CD4-positive, alpha-beta T cell treated with Interleukin-6 for 4 hours (primary cell): ENCODE measurements at regions not wholly inside any gene's neighbourhood (a gene's known extent, or its start where the extent isn't known, plus 50 kb on each side); places are given as distances from the start of the nearest gene placed in this dataset.
"Not testable (repeated sequence)": the region's sequence is repeated elsewhere in the genome, so short reads cannot be mapped to it uniquely, and the experiment has no call there.

Experiments
- DNase-seq: peaks from one replicate; pipeline ENCODE4 v3.0.0-alpha.2; 2020; ENCODE audit warnings: mixed read lengths

- DNase-seq: no peak
These were observed 54.0 kb downstream of the MAP10 start for GRCh38 chr1:232859216-232859615.

DNA sequence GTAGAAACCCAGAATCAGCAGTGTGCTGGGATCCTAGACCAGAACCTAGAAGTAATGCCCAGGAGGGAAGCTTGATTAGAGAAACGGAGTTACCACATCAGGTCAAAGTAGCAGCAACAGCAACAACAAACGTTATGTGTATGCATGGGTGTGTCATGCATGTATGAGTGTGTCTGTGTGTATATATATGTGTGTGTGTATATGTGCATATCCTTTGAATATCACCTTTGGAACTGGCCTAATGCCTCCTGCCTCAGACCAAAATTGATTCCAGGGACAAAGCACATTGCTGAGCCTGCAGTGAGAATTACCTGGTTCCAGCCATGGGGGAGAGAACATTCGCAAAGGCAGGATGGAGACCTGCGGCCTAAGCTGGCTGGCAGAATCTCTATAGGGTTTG lies 55.9 kb downstream of the MAP10 start:
- no peak for DNase-seq

DNA sequence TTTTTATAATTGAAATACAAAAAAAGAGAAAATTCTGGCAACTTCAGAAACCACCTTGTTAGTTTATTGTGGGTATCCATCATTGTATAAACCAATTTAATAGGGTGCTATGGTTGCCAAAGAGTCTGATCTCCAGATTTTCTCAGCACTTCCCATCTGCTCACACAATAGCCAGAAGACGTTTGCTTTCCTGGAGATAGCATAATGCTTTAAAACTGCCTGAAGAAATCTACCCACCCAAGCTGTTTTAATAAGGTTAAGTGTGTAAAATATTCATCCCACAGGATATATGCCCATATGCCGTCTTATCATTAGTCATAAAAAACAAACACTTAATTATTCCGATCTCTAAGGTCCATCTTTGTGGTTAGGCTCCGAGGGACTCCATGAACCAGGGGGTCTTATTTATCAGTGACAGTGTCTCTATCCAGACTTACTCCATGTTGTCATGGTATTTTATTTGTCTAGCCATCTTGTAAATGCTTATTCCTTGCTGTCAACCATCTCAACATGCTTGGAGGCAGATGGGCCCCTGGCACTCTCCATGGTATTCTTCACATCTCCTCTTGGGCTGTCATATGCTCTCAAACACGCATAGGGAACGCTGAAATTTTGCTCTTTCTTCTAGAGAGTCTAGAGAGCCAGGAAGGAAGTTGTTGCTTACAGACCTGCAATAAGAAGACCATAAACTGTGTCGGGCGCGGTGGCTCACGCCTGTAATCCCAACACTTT lies 58.5 kb downstream of the MAP10 start:
- no peak for DNase-seq

- no peak for DNase-seq
These were observed 60.1 kb downstream of the MAP10 start for GRCh38 chr1:232865102-232865931.

GRCh38 chr1:232868793-232869491 lies 63.7 kb downstream of the MAP10 start:
- no peak for DNase-seq

DNA sequence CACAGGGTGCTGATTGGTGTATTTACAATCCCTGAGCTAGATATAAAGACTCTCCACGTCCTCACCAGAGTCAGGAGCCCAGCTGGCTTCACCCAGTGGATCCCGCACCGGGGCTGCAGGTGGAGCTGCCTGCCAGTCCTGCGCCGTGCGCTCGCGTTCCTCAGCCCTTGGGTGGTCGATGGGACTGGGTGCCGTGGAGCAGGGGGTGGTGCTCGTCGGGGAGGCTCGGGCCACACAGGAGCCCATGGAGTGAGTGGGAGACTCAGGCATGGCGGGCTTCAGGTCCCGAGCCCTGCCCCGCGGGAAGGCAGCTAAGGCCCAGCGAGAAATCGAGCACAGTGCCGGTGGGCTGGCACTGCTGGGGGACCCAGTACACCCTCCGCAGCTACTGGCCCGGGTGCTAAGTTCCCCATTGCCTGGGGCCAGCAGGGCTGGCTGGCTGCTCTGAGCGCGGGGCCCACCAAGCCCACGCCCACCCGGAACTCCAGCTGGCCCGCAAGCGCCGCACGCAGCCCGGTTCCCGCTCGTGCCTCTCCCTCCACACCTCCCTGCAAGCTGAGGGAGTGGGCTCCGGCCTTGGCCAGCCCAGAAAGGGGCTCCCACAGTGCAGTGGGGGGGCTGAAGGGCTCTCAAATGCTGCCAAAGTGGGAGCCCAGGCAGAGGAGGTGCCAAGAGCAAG lies 66.2 kb downstream of the MAP10 start:
- DNase-seq: not testable (repeated sequence)

GRCh38 chr1:232872284-232872683 lies 67.1 kb downstream of the MAP10 start:
- no peak for DNase-seq

GRCh38 chr1:232872738-232873137 lies 67.5 kb downstream of the MAP10 start:
- no peak for DNase-seq

DNA sequence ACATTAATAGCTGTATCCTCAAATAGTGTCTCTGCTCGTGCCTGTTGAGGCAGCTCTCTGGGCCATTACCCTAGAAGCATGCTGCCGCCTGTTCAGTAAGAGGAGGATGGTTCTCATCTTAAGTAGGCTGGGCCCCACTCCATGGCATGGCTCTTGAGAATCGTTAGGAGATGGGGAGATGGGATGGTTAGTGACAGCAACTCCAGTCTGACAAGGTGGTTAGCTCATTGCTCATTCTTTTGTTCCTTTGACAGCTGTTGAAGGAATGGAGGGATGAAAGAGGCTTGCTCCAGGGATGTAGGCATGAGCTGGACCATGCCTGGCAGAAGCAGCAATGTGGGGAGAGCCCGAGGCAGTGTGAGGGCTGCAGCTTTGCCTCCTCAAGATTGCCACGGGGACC lies 68.2 kb downstream of the MAP10 start:
- no peak for DNase-seq

DNA sequence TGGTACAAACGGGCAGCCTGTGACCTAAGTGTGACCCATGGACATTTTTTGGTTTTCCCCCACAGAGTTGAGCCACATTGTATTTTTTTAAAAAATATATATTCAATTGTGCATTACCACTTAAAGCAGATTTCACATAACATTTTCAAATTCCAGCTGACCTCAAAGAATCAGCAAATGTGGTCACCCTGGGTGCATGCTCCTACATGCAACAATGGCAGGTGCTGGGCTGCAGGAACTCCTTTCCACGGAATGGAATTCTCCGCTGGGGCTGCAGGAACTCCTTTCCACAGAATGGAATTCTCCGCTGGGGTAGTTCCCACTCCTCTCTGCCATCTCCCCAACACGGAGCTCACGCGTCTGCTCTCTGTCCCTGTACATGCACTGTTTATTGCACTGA lies 68.7 kb downstream of the MAP10 start:
- no peak for DNase-seq

DNA sequence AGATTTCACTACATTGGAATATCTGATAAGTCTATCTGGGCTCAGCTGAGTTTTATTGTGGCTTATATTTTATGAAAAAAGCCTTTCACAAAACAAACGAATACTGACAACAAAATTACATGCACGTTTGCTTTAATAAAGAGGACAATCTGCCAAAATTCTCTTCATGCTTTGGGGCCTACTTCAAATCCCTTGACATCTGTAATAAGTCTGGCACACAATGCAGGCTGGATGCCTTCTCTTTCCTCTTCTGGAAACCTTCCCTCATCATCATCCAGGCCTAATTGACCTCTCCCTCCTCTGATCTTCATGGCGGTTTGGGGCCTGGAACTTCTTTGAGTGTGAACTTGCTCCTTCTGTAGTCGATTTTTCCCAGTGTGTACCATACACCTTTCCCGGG lies 70.3 kb downstream of the MAP10 start:
- no peak for DNase-seq

DNA sequence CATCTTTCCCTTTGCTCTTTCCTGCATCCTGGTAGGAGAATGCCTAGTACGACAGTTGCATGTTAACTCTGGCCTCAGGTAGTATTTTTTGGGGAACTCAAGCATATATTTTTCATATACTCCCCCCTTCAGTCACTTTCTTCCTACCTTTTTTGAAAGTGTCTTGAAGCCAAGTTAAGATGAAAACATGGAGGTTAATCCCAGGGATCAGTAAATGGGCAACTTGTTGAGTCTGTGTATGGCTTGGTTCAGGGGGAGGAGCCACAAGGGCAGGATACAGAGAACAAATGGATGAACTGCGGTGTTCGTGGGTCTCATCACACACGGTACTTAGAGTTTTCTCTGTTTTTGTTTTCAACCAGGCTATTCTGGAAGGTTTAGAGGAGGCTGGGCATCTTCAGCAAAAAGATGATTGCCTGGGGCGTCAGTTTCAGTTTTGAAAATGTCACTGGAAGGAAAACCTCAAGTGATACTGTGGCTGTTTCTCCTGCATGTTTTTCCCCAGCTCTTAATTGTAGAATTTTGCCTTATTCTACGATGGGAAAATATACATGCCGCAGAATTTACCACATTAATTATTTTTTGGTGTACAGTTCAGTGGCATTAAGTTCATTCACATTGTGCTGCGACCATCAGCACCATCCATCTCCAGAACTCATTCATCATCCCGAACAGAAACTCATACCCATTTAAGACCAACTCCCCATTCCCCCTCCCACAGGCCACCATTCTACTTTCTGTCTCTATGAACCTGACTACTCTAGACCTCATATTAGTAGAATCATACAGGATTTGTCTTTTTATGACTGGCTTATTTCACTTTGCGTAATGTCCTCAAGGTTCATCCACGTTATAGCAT lies 71.5 kb downstream of the MAP10 start:
- no peak for DNase-seq

GRCh38 chr1:232877365-232878028 lies 72.3 kb downstream of the MAP10 start:
- DNase-seq: no peak

- DNase-seq: no peak
These were observed 72.3 kb upstream of the NTPCR start for GRCh38 chr1:232878086-232878485.

- DNase-seq: peak; percentile 8
These were observed 70.1 kb upstream of the NTPCR start for GRCh38 chr1:232880354-232880753.

GRCh38 chr1:232883992-232884661 lies 66.3 kb upstream of the NTPCR start:
- DNase-seq: no peak

- DNase-seq: no peak
These were observed 64.1 kb upstream of the NTPCR start for GRCh38 chr1:232886271-232886670.

DNA sequence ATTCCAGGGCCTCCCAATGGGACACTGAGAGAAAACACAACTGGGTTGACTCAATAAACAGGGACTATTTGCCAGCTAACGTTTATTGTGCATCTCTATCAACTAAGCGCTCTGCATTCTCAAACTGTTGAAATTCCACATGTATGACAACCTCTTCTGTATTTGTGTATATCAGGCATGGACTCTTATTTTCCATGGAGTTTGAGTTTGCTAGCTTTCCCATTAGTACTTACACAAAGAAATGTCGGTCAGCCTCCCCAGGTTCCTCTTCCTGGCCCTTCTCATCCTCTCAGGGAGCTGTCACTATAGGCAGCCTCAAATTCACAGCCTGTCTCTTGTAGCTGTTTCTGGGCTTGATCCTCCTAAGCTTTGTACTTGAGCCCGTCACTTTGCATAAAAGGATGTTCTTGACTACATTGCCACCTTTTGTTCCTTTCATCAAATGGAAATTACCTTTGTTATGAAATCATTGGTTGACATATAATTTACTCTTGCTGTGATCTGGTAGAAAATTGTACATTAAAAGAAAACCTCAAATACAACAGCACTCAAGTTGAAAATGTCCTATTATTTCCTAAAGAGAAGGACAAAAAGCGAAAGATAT lies 60.0 kb upstream of the NTPCR start:
- no peak for DNase-seq

DNA sequence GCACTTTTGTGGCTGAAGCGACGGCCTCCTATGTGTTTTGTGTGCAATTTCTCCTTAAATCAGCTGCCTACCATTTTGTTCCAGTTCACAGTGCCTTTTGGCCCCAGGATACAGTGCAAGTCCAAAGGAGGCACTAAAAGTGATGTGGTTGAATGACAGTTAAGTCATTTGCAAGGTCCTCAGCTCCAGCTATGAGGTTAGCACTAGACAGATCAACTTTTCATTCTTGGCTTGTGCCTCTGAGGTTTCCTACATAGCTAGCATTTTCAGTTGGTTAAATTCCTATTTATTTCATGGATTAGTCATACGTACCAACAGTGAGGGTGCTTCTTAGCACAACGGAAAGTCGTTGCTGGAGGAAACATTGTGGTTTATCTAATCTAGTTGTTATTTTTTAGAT lies 59.3 kb upstream of the NTPCR start:
- no peak for DNase-seq

DNA sequence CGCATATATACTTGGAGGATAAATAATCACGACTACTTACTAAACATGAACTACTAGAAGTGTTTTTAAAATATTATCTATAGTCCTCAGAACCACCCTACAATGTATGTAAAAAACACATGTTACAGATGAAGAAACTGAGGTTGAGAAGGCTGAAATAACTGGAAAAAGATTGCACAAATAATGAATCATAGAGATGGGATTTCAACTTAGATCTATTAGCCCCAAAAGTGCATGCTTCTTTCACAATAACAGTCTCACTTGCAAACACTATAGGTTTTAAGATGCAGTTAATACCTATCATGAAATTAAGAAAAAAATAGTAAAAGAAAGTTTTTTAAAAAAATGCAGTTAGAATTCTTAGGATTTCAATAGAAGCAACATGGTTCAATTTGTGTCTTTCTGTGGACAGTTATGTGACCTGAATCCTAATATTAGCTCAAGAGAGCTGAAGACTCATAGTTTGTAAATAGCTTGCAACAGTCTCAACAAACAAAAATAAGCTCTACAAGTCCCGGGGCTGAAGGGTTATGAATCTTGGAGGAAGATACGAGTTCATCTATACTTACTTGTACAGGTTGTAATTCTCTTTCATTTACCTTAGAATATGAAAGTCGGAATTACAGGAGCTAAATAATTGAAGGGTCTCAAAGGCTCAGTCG lies 58.6 kb upstream of the NTPCR start:
- DNase-seq: no peak
